ENCODE measurements at regions not wholly inside any gene's neighbourhood (a gene's known extent, or its start where the extent isn't known, plus 50 kb on each side); places are given as distances from the start of the nearest gene placed in this dataset. TPM values are rescaled to one million over a fixed set of nuclear protein-coding genes. Genes with fewer than 3 reads are reported as not detected.

DNA sequence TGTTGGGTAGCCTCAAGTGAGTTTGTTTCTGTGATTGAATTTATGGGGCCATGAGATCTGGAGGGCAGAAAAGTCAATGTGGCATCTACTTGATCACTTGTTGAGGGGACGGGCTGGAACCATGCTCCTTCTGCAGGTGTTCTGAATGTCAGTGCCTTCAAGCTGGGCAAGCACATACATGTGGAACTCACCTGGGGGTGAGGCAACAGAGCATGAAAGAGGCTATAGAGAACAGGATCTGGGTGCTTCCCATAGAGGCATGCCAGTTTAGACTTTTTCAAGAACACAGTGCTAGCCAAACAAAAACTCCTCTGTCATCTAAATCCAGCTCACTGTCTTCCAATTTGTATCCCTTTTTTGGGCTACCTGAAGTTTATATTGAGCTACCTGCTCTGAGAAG is 77.8 kb upstream of the SLC35B3 start:
- H3K4me3 ChIP-seq (ENCODE audit: low read depth, low read length), result no peak overlapping the region
- H3K27ac ChIP-seq (ENCODE audit: low read depth), result no peak overlapping the region
- WGBS, result 93% methylated on average over 1 of the region's 1 CpG
- no peaks in the 10 kb centered on the region for H3K36me3 ChIP-seq (ENCODE audit: insufficient read depth)
- DNase-seq (ENCODE audit: extremely low spot score), result no peak
- H3K4me1 ChIP-seq (ENCODE audit: insufficient read depth), result no peaks in the 10 kb centered on the region

DNA sequence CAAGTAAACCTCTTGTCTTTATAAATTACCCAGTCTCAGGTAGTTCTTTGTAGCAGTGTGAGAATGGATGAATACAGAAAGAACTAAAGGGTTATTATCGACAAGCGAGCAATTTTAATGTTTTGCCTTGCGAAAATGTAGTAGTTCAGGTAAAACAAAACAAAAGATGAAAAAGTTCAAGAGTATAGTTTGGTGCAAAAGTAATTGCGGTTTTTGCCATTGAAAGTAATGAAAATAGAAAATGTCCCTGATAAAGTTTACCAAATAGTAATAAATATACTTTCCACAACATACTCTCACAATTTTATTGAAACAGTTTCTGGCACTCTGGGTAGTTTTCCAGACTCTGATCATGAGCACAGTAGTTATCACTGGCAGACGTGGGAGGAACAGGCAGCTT is 71.9 kb upstream of the SLC35B3 start:
- Histone ChIP-seq H3K4me3 (ENCODE audit: low read depth, low read length) (no peak overlapping the region), H3K4me1 (ENCODE audit: insufficient read depth) (no peaks in the 10 kb centered on the region), H3K36me3 (ENCODE audit: insufficient read depth) (no peaks in the 10 kb centered on the region), H3K27ac (ENCODE audit: low read depth) (no peak overlapping the region)
- 87% methylated on average over 5 of the region's 5 CpGs for WGBS
- no peak for DNase-seq (ENCODE audit: extremely low spot score)

DNA sequence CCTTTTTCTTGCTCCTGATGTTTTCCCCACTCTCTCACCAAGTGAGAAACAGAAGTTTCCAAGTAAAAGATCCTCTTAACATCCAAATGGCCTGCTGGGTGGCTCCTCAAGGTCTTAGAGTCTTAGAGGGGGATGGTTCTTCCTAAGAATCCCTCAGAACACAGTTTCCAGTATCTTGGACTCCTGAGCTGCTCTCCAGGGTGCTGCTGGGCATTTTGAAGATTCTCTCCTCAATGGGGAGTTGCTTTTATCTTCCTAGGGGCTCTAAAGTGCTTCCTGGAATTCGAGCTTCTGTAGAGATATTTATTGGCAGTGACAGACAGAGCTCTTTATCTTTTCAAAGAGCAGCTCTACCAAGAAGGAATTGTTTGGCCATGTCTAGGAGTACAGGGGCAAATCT is 70.8 kb upstream of the SLC35B3 start:
- 4% methylated on average over 1 of the region's 1 CpG for WGBS
- DNase-seq (ENCODE audit: extremely low spot score), result no peak
- Histone ChIP-seq H3K27ac (ENCODE audit: low read depth) (no peak overlapping the region), H3K4me3 (ENCODE audit: low read depth, low read length) (no peak overlapping the region), H3K4me1 (ENCODE audit: insufficient read depth) (no peaks in the 10 kb centered on the region), H3K36me3 (ENCODE audit: insufficient read depth) (no peaks in the 10 kb centered on the region)

DNA sequence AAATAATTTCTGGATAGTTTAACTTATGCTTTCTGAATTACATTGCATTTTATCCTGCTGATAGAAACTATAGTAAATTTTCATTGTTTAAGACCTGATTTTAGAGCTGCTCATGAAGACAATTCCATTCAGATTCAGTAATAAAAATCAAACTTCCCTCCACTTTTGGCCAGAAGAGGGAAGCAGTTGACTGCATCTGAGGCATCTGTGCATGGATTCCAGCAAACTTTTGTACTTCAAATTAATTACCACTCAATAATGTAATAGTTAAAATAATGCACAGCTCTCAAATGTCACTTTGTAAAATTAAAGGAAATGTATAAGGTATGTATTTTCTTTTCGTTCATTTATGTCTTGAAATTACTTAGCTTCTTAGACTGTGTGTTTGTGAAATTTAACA is 64.2 kb upstream of the SLC35B3 start:
- no peak overlapping the region for H3K27ac ChIP-seq (ENCODE audit: low read depth)
- 47% methylated on average over 1 of the region's 1 CpG for WGBS
- H3K4me3 ChIP-seq (ENCODE audit: low read depth, low read length), result no peak overlapping the region
- no peaks in the 10 kb centered on the region for H3K4me1 ChIP-seq (ENCODE audit: insufficient read depth)
- H3K36me3 ChIP-seq (ENCODE audit: insufficient read depth), result no peaks in the 10 kb centered on the region
- peak; percentile 4 for DNase-seq (ENCODE audit: extremely low spot score)

DNA sequence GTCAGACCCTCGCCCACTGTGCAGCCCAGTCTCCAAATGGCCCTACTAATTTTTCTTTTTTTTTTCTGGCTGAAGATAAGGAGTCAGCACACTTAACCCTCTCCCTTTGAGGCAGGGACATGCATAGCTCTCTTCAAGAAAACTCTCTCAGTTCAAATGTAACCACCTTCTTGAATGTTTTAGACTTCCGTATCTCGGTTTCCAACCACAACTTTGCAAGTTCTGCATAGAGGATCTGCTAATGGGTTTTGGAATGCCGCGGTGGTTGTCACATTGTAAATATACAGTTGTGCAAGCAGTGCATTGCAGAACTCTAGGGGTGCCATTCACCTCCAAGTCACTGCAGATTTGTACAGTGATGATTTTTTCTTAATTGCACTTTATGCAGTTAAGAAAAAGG is 59.4 kb upstream of the SLC35B3 start:
- no peak for DNase-seq (ENCODE audit: extremely low spot score)
- Histone ChIP-seq H3K4me1 (ENCODE audit: insufficient read depth) (no peaks in the 10 kb centered on the region), H3K4me3 (ENCODE audit: low read depth, low read length) (no peak overlapping the region), H3K36me3 (ENCODE audit: insufficient read depth) (no peaks in the 10 kb centered on the region), H3K27ac (ENCODE audit: low read depth) (no peak overlapping the region)
- WGBS, result 89% methylated on average over 5 of the region's 5 CpGs

DNA sequence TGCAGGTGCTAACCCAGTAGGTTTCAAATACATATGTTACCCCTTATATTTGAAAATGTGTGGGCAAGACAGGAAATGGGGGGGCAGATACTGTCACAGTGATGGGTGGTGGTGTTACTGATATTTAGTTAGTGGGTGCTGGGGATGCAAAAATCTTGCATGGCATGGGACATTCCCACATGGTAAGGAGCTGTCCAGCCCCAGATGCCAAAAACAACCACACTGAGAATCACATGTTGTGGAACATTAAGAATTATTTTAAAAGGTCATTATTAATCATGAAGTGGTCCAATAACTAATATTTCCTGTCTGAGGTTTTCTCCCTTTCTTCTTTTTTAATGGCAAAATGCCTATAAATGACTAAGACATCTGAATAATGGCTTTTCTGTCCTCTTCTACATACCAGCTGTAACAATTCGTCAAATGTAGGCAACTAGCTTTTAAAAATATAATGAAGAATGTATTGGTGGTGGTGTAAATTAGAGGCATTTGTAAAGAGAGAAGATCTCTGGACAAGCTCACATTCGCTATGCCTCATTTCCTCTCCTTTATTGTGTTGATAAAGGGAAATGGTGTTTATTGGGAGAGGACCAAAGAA is 57.3 kb upstream of the SLC35B3 start:
- Histone ChIP-seq H3K36me3 (ENCODE audit: insufficient read depth) (no peaks in the 10 kb centered on the region), H3K4me1 (ENCODE audit: insufficient read depth) (no peaks in the 10 kb centered on the region), H3K27ac (ENCODE audit: low read depth) (no peak overlapping the region), H3K4me3 (ENCODE audit: low read depth, low read length) (no peak overlapping the region)
- 58% methylated on average over 2 of the region's 2 CpGs for WGBS
- no peak for DNase-seq (ENCODE audit: extremely low spot score)

Small RNAs in the stretch of these regions (small RNA-seq; reads per million reads assigned to genes)
- gene RF02101, result not detected
- gene RNU6ATAC21P, result not detected
